ENCODE measurements at regions not wholly inside any gene's neighbourhood (a gene's known extent, or its start where the extent isn't known, plus 50 kb on each side); places are given as distances from the start of the nearest gene placed in this dataset.
A peak's percentile ranks its signal among the peaks of the same experiment; 100 is the strongest.

DNA sequence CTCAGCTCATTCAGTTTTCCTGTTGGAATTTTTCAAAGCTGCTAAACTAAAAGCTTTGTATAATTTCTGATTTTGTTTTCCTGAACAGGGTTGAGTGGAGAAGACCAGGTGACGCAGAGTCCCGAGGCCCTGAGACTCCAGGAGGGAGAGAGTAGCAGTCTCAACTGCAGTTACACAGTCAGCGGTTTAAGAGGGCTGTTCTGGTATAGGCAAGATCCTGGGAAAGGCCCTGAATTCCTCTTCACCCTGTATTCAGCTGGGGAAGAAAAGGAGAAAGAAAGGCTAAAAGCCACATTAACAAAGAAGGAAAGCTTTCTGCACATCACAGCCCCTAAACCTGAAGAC, 367.1 kb upstream of the OR4E1 start:
- Mint-ChIP-seq H3K36me3 (ENCODE audit: low read depth) (no peaks in the 10 kb centered on the region), H3K27me3 (ENCODE audit: low read depth) (peaks cover 60% of the 10 kb centered on the region), H3K27ac (ENCODE audit: unreplicated experiment) (no peak overlapping the region), H3K4me1 (no peaks in the 10 kb centered on the region), H3K9me3 (no peaks in the 10 kb centered on the region), H3K4me3 (no peak overlapping the region)
- DNase-seq (ENCODE audit: low read depth, low spot score) = no peak
- TF ChIP-seq, protein P1, sequence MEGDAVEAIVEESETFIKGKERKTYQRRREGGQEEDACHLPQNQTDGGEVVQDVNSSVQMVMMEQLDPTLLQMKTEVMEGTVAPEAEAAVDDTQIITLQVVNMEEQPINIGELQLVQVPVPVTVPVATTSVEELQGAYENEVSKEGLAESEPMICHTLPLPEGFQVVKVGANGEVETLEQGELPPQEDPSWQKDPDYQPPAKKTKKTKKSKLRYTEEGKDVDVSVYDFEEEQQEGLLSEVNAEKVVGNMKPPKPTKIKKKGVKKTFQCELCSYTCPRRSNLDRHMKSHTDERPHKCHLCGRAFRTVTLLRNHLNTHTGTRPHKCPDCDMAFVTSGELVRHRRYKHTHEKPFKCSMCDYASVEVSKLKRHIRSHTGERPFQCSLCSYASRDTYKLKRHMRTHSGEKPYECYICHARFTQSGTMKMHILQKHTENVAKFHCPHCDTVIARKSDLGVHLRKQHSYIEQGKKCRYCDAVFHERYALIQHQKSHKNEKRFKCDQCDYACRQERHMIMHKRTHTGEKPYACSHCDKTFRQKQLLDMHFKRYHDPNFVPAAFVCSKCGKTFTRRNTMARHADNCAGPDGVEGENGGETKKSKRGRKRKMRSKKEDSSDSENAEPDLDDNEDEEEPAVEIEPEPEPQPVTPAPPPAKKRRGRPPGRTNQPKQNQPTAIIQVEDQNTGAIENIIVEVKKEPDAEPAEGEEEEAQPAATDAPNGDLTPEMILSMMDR (conservative IDR thresholded peaks at IDR 0.05) = no peak

DNA sequence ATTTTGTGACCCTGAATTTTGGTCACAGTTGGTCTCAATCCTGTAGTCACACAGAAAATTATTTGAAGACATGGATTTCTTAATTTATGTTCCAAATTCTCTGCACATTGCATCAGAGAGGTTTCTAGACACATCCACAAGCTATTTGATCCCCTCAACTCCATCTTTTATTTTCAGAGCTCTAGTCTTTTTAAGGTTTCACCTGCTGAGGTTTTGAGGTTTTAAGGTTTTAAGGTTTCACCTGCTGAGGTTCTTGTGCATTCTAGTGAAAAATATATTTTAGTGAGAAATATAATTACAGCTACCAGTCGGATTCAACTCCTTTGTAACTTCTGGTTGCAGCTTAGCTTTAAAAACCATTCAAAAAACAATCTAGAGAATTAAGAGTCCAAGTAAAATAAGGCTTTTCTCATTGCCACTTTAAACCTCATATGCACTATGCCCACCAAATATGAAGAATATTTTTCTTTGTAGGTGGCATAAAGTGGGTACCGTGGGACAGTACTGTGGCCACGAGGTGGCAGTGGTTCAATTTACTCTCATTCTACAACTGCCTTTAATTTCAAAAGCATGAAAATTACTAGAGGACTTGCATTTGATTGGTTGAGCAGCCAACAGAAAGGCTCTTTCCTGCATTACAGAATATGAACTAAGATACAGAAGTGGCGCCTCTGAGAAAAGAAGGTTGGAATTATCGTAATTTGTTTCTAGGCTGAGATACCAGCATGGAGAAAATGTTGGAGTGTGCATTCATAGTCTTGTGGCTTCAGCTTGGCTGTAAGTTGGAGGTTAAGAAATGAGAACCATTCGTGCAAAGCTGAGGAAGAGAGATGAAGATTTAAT, 366.5 kb upstream of the OR4E1 start:
- no peak overlapping the region for H3K27ac Mint-ChIP-seq (ENCODE audit: unreplicated experiment)
- no peak overlapping the region for H3K4me3 Mint-ChIP-seq
- no peak for DNase-seq (ENCODE audit: low read depth, low spot score)
- no peaks in the 10 kb centered on the region for H3K36me3 Mint-ChIP-seq (ENCODE audit: low read depth)
- TF ChIP-seq, protein P1 (conservative IDR thresholded peaks at IDR 0.05) = peak; percentile 62
- H3K4me1 Mint-ChIP-seq = no peaks in the 10 kb centered on the region
- no peaks in the 10 kb centered on the region for H3K9me3 Mint-ChIP-seq
- peaks cover 60% of the 10 kb centered on the region for H3K27me3 Mint-ChIP-seq (ENCODE audit: low read depth)

DNA sequence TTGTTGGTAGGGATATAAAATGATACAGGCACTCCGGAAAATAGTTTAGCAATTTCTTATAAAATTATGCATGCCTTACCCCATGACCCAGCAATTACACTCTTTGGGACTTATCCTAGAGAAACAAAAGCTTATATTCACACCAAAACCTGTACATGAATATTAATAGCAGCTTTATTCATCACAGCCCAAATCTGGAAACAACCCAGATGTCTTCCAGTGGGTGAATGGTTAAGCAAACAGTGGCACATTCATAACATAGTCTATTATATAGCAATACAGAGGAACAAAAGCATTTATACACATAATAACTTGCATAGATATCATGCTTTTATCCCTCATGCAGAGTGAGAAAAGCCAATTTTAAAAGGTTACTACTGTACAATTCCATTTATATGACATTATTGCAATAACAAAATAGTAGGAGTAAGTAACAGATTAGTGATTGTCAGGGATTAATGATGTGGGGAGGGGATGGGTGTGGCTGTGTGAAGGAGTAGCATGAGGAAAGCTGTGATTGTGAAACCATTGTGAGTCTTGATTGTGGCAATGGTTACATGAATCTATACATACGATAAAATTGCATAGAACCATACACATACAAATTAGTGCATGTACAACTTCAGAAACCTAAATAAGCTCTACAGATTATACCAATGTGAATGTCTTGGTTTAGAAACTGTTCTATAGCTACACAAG, 363.1 kb upstream of the OR4E1 start:
- Mint-ChIP-seq H3K27ac (ENCODE audit: unreplicated experiment) (no peak overlapping the region), H3K36me3 (ENCODE audit: low read depth) (no peaks in the 10 kb centered on the region), H3K4me3 (no peak overlapping the region), H3K9me3 (no peaks in the 10 kb centered on the region), H3K4me1 (no peaks in the 10 kb centered on the region), H3K27me3 (ENCODE audit: low read depth) (peaks cover 60% of the 10 kb centered on the region)
- no peak for DNase-seq (ENCODE audit: low read depth, low spot score)
- TF ChIP-seq, protein P1 (conservative IDR thresholded peaks at IDR 0.05) = no peak

DNA sequence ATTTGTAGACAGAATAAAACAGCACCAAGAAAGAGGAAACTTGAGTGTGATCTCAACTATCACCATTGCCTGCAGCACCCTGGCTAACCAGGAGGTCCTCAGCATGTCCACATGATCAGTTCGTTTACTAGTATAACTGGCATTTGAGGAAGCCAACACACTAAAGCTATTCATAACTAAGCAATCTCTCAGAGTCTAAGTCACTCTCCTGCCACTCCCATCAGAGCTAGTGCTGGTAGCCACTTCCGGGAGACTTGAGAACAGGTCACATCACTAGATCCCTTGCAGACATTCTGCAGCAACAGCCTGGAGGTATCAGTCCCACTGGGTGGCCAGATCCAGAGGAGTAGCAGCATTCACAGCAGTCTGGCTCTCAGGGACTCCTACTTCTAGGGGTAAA, 352.9 kb upstream of the OR4E1 start:
- Mint-ChIP-seq H3K4me1 (peaks cover 8% of the 10 kb centered on the region), H3K4me3 (no peak overlapping the region), H3K27ac (ENCODE audit: unreplicated experiment) (no peak overlapping the region)

DNA sequence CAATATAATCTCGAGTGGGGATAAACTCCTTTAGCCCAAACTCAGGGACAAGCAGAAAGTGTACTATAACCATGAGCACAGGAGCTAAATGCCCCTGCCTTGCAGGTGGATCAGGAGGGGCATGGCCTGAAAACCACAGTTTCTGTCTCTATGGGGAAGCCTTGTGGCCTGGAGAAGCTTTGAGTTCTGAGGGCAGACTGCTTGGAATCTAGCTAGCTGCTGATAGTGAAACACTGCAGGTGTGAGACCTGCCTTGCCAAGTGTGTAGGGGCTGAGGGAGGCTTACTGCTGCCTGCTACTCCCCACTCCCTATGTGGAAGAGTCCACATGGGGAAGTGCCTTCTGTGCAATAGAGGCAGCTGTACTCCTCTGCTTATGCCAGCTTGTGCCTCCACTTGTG, 352.3 kb upstream of the OR4E1 start:
- H3K27me3 Mint-ChIP-seq (ENCODE audit: low read depth) = peaks cover 27% of the 10 kb centered on the region
- no peaks in the 10 kb centered on the region for H3K36me3 Mint-ChIP-seq (ENCODE audit: low read depth)
- H3K27ac Mint-ChIP-seq (ENCODE audit: unreplicated experiment) = no peak overlapping the region
- no peak overlapping the region for H3K4me3 Mint-ChIP-seq
- TF ChIP-seq, protein P1 (conservative IDR thresholded peaks at IDR 0.05) = no peak
- H3K9me3 Mint-ChIP-seq = no peaks in the 10 kb centered on the region
- no peak for DNase-seq (ENCODE audit: low read depth, low spot score)
- peaks cover 8% of the 10 kb centered on the region for H3K4me1 Mint-ChIP-seq

More for the DNA sequence above, 352.9 kb upstream of the OR4E1 start:
- TF ChIP-seq, protein P1 (conservative IDR thresholded peaks at IDR 0.05) = no peak
- Mint-ChIP-seq H3K9me3 (no peaks in the 10 kb centered on the region), H3K36me3 (ENCODE audit: low read depth) (no peaks in the 10 kb centered on the region), H3K27me3 (ENCODE audit: low read depth) (peaks cover 26% of the 10 kb centered on the region)
- no peak for DNase-seq (ENCODE audit: low read depth, low spot score)

Data from neural crest cell (in vitro differentiated cells).